ENCODE measurements at regions not wholly inside any gene's neighbourhood (a gene's known extent, or its start where the extent isn't known, plus 50 kb on each side); places are given as distances from the start of the nearest gene placed in this dataset.

DNA sequence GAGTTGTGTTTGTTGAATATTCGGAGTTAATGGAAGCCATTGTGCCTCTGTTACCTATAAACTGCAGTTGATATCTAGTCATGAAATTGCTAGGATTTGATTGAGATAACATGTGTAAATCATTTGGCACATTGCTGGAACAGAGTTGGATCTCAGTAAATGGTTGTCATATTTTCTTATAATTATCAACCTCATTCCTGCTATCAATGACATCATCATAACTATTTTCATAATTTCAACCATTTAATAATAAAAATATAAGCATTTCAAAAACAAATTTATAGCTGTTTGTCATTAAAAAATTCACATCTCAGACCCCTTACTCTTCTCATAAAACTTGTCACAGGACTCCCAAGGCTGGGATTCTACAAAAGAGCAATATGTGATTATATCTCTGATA, 133.4 kb downstream of the PTGER3 start:
- TF ChIP-seq, protein P1, sequence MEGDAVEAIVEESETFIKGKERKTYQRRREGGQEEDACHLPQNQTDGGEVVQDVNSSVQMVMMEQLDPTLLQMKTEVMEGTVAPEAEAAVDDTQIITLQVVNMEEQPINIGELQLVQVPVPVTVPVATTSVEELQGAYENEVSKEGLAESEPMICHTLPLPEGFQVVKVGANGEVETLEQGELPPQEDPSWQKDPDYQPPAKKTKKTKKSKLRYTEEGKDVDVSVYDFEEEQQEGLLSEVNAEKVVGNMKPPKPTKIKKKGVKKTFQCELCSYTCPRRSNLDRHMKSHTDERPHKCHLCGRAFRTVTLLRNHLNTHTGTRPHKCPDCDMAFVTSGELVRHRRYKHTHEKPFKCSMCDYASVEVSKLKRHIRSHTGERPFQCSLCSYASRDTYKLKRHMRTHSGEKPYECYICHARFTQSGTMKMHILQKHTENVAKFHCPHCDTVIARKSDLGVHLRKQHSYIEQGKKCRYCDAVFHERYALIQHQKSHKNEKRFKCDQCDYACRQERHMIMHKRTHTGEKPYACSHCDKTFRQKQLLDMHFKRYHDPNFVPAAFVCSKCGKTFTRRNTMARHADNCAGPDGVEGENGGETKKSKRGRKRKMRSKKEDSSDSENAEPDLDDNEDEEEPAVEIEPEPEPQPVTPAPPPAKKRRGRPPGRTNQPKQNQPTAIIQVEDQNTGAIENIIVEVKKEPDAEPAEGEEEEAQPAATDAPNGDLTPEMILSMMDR (IDR thresholded peaks at IDR 0.05; ENCODE audit: control insufficient read depth, extremely low read depth, insufficient read depth), result no peak
- H3K4me3 ChIP-seq (ENCODE audit: low read depth, low read length), result no peak overlapping the region
- DNase-seq (ENCODE audit: low read depth), result no peak

DNA sequence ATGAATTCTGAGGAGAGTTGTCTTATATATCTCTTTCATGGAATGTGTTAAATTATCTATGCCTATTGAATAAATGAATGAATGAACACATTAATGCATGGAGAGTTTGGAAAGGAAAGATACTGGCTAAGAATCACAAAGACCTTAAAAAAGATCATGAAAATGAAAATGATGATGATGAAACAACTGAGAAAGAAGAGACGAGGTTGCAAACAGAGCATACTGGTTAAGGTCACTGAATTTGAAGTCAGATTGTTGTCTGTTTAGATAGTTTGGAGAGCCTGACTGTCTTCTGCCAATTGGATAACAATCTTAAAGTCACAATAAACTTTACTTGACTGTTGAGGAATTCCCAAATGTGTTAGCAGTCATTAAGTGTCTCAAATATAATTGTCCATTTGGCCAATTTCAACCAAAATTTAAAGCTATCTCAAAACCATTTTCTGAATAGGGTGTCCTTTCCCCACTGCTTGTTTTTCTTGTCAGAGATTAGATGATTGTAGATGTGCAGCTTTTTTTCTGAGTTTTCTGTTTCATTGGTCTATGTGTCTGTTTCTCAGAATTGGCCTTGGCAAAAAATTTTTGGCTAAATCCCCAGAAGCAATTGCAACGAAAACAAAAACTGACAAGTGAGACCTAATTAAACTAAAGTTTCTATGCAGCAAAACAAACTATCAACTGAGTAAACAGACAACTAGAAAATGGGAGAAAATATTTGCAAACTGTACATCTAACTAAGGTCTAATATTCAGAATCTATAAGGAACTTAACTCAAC, 132.2 kb downstream of the PTGER3 start:
- no peak for DNase-seq (ENCODE audit: low read depth)
- TF ChIP-seq, protein P1 (IDR thresholded peaks at IDR 0.05; ENCODE audit: control insufficient read depth, extremely low read depth, insufficient read depth), result no peak
- no peak overlapping the region for H3K4me3 ChIP-seq (ENCODE audit: low read depth, low read length)

DNA sequence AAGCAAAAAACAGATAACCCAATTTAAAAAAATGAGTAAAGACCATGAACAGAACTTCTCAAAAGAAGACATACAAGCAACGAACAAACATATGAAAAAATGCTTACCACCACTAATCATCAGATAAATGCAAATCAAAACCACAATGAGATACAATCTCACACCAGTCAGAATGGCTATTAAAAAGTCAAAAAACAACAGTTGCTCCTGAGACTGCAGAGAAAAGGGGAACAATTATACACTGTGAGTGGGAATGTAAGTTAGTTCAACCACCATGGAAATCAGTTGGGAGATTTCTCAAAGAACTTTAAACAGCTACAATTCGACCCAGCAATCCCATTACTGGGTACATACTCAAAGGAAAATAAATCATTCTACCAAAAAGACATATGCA, 131.6 kb downstream of the PTGER3 start:
- DNase-seq (ENCODE audit: low read depth), result no peak
- H3K4me3 ChIP-seq (ENCODE audit: low read depth, low read length), result no peak overlapping the region
- TF ChIP-seq, protein P1 (IDR thresholded peaks at IDR 0.05; ENCODE audit: control insufficient read depth, extremely low read depth, insufficient read depth), result no peak

DNA sequence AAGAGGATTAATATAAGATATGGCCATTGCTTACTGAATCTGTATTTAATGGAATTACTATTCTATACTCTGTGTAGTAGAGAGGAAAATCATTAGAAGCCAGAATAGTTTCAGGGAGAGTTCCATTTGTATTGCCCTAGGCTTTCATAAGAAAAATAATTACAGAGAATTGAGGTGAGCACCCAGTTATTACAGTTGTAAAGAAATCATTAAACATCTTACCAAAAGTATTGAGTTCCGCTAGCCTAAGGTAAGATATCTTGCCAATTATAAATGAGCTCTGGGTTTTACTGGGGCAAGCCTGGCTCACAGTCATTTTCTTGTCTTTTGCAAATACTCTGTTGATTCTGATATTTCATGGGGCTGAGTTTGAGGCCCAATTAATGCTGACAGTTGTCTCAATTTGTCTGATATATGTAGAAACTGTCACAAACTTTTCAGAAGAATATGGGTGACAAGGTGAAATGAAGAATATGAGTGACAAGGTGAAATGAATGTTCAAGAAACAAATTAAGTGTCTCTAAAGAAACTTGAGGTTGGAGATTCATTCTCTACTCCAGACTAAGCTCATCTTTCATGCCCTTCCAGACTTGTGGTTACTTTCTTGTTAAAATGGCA, 127.8 kb downstream of the PTGER3 start:
- no peak for DNase-seq (ENCODE audit: low read depth)
- no peak overlapping the region for H3K4me3 ChIP-seq (ENCODE audit: low read depth, low read length)
- TF ChIP-seq, protein P1 (IDR thresholded peaks at IDR 0.05; ENCODE audit: control insufficient read depth, extremely low read depth, insufficient read depth), result no peak
